Adrenal gland (tissue), 5 donors: ENCODE measurements at regions not wholly inside any gene's neighbourhood (a gene's known extent, or its start where the extent isn't known, plus 50 kb on each side); places are given as distances from the start of the nearest gene placed in this dataset.

Experiments used
- CTCF ChIP-seq, 6 experiments: fragments of 450-650 bp in 4 of 6; fragments of 200-600 bp in 2 of 6; sonication (generic) in 1 of 6; IDR thresholded peaks; 1 replicate in 5 of 6; 2 replicates in 1 of 6; pipeline versions ENCODE4 v1.5.1 to v1.8.0; 2016 to 2021; ENCODE audit warnings: antibody characterized with exemption in 6 of 6, mild to moderate bottlenecking in 2 of 6, moderate library complexity in 1 of 6
- POLR2A ChIP-seq, 2 donors: fragments of 450-650 bp; IDR thresholded peaks; one replicate each; pipeline ENCODE4 v1.6.1; 2017; ENCODE audit warnings: antibody characterized with exemption in 2 of 2, mild to moderate bottlenecking in 2 of 2, moderate library complexity in 1 of 2
- donor health status: DM: no; HTN: no; CAD: no.

GRCh38 chr14:50031602-50032313 is 84.6 kb downstream of the VCPKMT start:
- TF ChIP-seq POLR2A (IDR thresholded peaks at IDR 0.05): no peak
- no peak for TF ChIP-seq CTCF (IDR thresholded peaks at IDR 0.05)
